Right kidney (tissue), 1 donor: ENCODE measurements at regions not wholly inside any gene's neighbourhood (a gene's known extent, or its start where the extent isn't known, plus 50 kb on each side); places are given as distances from the start of the nearest gene placed in this dataset.
"Not testable (repeated sequence)": the region's sequence is repeated elsewhere in the genome, so short reads cannot be mapped to it uniquely, and the experiment has no call there.

Experiments
- DNase-seq: peaks from one replicate; pipeline ENCODE4 v3.0.0-alpha.2; 2016

DNA sequence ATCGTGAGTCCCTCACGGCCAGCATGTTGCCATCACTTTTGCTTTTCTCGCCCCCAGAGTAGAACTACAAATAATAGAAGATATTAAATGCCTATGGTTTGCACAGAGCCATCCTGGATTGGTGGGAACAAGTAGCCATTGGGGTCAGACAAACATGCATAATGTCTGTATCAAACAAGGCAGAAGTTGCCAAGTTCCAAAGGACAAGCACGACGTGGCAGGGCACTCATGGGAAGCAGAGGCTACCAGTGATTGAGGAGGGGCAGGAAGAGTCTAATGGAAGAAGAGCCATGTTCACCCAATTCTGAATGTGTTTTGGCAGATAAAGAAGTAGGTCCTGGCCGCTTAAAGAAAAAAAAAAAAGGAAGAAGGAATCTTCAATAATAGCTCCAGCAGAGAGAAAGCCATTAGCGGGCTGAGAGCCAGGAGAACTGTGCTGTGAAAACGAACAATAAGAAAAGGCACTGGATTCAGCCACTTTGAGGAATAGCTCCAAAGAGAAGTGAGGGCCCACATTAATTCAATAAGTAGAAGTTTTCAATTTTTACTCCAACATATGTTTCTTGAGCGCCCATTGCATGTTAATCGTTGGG, 153.7 kb upstream of the ADCY2 start:
- DNase-seq, result no peak

DNA sequence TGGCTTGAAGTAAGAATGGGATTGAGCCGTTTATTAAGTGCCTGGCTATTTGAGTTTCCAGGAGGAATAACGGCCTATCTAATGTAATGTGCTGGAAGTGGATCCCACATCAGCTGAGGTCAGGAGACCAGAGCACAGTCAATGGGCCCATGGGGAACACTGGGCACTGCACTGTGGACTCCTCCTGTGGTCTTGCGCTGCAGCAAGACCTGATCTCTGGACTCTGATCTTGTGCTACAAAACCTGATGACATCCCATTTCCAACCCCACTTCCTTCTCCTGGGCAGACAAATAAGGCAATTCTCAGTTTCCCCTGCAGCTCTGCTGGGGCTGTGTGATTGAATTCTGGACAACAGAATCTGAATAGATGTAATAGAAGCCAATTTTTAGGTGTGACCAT, 151.7 kb upstream of the ADCY2 start:
- DNase-seq, result no peak

DNA sequence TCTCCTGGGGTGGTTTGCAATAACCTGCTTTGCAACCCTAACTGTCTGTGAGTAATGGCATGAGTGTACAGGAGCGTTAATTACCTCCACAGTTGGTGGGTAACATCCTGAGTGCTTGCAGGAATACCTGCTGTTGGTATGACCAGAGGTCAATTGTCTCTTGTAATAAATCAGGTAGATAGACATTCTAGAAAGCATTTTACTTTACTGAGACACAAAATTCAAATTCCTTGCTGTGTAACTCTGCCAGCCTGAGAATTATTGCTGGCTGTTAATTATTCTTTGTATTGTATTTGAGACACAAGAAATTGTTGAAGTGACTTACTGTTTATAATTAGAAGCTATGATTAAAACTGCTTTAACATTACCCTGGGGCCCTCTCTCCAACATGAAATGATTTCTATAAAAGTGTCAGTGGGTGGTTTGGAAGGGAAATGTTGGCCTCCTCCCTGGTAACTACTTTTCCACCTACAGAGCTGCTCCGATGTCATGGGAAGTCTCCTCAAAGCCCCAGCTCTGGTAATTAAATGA, 150.8 kb upstream of the ADCY2 start:
- DNase-seq, result peak; percentile 26

DNA sequence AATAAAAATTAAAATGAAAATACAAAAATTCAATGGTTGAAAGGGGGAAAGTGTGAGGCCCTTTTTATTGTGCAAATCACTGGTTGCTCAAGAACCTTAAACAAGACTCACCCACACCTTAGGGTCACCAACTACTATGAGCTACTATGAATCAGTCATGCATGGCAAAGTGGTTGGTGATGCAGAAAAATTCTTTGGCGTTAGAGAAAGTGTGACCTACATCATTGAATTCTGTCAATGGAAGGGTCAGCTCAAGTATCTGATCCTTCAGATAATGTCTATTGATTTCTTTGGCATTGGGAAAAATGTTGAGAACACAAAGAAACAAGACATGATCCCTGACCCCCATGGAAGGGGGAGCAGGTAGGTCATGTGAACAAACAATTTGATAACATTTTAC, 149.7 kb upstream of the ADCY2 start:
- no peak for DNase-seq

DNA sequence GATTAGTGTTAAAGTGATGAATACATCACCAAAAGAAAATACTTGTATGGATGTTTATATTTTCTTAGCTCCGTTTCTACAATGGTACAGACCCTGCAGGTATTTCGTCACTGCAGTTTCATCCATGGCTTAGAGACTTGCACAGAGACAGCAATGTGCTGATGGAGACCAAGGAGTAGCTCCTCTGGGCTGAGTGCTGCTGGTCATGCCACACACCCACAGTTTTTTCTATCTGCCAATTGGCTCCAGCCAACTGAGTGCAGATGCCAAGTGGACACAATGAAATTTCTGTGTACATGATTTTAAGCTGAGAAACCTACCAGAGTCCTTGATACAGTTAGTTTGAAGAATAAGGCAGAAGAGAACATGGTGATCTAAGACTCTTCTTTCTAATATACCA, 145.9 kb upstream of the ADCY2 start:
- DNase-seq, result no peak

DNA sequence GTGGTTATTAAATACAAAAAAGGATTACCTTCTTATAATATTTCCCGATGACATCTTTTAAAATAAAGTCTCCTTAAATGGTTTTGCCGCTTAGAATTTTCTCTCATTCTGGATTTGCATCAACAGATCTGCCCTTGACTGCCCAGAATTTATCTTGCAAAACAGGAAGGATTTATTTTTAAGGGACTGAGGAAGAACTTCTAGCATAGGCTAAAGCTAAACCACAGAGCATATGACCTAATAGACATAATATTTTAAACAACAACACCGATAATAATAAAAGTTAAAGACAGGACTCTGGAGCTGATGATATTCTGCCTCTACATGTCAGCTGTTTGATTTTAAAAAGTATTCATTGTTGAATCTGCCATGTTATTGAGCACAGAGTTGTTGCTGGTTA, 145.3 kb upstream of the ADCY2 start:
- DNase-seq, result no peak

DNA sequence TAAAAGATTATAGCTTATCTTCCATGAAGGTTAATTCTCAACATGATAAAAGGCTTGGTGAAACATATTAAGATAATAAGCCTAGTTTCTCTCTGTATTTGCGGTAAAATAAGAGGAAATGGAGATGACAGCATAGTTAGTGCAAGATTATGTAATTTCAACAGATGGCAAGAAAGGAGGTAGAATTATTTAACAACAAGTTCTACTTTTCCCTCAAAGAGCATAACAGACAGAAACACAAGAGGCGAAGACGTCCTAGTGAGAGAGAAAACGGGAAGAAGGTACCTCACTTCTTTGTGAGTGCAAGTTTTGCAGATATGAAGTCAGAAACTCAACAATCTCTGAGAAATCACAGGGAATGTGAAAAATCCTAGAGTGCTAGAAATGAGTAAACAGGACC, 144.8 kb upstream of the ADCY2 start:
- no peak for DNase-seq

DNA sequence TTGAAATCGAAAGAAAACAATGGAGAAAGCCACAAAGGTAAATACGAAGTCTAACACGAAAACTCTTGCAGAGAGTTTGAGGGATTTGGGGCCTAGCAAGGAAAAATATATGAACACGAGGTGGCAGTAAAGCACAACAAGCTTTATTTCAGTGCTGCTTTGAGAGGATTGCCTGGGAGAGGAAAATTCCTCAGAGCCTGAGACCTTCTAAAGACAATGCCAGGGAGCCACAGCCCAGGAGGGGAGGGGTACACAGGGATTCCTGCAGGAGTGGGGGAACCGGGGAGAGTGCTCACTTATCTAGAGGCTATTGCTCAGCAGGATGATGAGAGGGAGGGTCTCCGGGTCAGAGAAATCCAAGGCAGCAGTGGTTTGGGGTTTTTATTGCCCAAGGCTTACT, 134.9 kb upstream of the ADCY2 start:
- no peak for DNase-seq

DNA sequence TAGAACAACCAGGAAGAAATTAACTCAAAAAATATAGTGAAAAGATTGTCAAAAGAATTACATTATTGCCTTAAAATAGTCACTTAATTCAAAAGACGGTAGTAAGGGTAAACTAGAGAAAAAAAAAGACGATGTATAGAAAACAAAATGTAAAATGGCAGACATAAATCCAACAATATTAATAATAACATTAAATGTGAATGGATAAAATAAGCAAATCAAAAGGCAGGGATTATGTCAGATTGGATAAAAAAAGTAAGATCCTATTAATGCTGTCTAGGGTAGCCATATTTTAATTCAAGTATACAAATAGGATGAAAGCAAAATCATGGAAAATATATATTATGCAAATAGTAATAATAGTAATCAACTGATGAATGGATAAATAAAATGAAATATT, 134.0 kb upstream of the ADCY2 start:
- DNase-seq, result no peak

DNA sequence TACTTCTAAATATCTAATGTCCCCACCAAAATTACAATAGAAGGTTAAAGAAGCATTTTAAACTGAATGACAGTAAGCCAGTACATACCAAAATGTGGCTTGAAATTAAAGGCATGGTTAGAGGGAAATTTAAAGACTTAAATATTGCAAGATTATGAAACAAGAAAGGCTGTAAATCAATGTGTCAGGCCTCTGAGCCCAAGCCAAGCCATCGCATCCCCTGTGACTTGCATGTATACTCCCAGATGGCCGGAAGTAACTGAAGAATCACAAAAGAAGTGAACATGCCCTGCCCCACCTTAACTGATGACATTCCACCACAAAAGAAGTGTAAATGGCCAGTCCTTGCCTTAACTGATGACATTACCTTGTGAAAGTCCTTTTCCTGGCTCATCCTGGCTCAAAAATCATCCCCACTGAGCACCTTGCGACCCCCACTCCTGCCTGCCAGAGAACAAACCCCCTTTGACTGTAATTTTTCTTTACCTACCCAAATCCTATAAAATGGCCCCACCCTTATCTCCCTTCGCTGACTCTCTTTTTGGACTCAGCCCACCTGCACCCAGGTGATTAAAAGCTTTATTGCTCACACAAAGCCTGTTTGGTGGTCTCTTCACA, 132.4 kb upstream of the ADCY2 start:
- DNase-seq, result not testable (repeated sequence)

DNA sequence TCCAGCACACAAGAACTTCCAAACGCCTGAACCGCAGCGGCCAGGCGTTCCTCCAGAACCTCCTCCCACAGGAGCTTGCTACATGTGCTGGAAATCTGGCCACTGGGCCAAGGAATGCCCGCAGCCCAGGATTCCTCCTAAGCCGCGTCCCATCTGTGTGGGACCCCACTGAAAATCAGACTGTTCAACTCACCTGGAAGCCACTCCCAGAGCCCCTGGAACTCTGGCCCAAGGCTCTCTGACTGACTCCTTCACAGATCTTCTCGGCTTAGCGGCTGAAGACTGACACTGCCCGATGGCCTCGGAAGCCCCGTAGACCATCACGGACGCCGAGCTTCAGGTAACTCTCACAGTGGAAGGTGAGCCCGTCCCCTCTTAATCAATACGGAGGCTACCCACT, 130.2 kb upstream of the ADCY2 start:
- not testable (repeated sequence) for DNase-seq

DNA sequence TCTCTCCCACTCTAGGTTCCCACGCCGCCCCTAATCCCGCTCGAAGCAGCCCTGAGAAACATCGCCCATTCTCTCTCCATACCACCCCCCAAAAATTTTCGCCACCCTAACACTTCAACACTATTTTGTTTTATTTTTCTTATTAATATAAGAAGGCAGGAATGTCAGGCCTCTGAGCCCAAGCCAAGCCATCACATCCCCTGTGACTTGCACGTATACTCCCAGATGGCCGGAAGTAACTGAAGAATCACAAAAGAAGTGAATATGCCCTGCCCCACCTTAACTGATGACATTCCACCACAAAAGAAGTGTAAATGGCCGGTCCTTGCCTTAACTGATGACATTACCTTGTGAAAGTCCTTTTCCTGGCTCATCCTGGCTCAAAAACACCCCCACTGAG, 127.2 kb upstream of the ADCY2 start:
- not testable (repeated sequence) for DNase-seq

DNA sequence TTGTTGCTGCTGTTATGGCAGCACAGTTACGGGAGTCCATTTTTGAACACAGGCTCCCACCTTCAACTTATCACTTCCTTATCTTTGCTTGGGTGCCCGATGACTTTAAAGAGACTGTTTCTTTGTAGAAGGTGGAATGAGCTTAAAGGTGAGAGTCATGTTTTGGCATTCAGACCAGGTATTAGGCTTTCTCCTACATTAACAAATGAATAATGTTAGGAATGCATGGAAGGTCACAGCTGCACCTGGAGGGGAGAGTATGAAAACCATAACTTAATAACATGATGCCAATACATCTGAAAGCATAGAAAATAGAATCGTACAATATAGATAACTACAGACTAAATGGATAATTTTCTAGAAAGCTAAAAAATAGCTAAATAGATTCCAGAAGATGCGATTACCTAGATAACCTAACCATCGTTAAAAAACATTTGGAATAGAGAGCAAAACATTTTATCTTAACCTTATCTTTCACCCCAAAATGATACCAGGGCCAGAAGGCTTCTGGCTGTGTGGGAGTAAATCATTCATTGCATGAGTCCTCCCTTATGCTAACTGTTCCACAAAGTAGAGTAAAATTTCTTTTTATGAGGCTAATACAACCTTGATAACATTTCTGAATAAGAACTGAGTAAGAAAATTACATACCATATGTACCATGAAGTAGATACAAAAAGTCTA, 126.2 kb upstream of the ADCY2 start:
- no peak for DNase-seq

DNA sequence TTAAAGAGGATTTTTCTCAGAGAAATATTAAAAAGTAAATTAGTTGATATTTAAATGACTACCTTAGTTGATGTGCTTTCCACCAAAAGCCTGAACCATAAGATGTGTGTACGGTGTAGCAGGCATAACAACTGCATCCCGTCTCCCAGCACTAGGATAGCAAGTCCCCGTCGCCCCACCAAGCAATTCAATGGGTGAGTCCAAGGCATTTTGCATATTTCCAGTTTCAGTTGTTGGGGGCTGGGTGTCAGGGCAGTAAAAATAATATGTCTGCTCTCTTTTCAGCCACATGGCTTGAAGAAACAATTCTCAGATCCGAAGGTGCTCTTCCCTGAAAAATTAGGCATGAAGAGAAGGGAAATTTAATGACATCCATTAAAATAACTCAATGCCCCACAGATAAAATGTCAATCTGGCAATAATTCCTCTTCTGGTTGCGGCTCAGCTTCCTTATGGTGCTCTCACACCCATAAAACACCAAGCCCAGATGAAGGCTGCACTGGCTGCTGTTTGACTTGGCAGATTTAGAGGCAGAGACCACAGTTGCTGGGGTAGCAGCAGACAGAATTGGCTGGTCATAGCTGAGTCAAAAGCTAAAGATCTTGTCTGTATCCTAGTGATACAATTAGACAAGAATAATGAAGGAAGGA, 124.4 kb upstream of the ADCY2 start:
- DNase-seq, result no peak

DNA sequence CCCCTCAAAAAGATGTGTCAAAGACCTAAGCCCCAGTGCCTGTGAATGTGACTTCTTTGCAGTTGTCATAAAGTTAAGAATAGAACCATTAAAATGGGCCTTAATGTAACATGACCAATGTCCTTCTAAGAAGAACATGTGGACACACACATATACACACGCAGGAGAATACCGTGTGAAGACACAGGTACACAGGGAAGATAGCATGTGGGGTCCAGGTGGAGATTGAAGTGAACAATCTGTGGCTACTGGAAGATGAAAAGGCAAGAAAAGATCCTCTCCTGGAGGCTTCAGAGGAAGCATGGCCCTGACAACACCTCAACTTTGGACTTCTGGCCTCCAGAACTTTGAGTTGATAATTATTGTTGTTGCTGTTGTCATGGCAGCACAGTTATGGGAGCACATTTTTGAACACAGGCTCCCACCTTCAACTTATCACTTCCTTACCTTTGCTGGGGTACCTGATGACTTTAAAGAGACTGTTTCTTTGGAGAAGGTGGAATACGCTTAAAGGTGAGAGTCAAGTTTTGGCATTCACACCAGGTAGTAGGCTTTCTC, 123.5 kb upstream of the ADCY2 start:
- DNase-seq, result no peak

DNA sequence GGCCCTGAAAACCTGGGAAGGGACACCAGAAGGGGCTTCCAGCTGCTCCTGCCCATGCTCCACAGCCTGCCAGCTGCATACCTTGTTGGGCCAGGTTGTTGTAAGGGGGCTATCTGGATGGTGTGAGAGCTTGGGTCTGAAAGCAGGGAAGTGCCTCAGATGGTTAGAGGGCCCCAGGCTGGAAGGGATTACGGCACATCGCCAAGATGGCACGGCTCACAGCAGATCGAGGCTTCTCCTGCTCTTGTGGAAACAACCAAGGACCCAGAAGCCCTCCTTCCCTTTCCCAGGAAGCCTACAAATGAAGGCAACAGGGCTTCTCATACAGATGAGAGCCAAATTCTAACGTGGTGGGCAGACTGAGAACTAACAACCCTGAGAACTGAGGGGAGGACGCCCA, 121.7 kb upstream of the ADCY2 start:
- DNase-seq, result no peak

DNA sequence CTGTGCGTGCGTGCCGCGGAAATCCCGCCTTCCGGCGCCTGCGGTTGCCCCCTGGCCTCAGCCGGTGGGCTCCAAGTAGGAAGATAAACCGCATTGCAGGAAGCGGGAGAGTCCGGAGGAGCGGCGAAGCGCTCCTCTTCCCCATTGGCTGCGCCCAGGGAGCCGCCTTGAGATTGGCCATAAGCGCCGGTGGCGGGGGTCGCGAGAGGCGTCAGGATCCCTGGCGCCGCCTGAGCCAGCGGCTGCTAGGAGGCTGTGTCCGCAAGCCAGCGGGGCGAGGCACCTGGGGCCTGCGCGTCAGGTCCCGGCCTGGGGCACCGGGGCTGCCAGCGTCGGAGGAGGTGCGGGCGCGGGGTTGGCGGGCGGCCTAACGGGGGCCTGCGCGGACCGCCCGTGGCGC, 106.3 kb upstream of the ADCY2 start:
- not testable (repeated sequence) for DNase-seq

DNA sequence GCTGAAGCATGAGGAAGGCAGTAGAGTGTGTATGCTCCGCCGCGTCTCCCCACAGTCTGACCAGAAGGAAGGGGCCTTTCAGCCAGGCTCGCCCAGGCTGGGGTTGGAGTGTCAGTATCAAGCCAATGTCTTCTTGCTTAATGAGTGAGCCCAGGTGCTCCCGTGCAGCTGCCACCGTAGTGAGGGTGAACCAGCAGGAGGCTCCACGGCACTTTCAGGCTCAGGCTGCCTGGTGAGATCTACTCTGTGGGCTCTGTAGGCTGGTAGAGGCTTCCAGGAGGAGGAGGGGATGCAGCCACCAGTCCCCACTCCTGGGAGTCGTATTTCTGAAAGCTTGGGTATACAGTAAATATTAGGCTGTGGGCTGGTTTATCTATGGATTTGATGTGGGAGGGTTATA, 98.1 kb upstream of the ADCY2 start:
- DNase-seq, result not testable (repeated sequence)

DNA sequence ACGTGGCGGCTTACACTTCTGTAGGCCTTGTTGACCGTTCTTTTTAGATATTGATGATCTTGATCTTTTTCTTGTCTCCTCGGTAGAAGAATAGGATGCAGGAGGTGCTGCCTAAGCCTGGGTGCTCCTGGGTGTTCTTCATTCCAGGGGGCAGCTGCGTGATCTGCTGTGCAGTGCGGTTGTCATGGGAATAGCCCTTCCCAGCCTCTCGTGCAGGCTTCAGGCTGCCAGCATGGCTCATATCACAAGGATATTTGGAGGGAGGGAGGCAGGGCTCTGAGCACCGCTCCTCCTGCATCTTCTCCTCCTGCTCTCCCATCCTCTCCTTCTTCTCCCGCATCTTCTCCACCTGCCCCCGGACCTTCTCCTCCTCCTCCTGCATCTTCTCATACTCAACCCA, 96.2 kb upstream of the ADCY2 start:
- not testable (repeated sequence) for DNase-seq

DNA sequence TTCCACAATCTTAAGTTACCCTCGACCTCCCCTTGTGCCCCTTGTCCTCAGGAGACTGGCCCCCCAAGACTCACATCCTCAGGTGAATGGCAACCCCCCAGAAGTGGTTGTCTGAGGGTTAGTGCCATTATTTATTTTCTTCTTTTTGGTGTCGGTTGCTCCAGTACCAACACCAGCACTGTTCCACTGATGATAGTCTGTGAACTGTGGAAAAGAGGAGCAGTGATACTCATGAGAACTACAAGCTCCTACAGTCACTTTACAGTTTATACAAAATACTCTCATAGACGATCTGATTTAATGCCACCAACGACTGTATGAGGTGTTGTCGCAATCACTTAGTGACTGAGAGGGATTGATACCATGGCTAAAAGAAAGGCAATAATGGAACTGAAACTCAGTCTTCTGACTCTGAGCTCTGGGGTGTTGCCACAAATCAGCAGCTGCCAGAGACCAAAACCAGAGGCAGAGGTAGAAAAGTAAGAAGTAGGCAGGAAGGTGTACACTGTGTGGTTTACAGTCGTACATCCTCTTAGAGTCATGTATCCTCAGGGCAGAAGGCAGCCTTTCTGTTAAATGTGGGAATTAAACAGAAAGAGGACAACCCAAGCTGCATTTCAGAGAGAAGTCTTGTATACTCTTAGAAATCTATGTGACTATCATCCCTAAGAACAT, 90.8 kb upstream of the ADCY2 start:
- DNase-seq, result not testable (repeated sequence)

DNA sequence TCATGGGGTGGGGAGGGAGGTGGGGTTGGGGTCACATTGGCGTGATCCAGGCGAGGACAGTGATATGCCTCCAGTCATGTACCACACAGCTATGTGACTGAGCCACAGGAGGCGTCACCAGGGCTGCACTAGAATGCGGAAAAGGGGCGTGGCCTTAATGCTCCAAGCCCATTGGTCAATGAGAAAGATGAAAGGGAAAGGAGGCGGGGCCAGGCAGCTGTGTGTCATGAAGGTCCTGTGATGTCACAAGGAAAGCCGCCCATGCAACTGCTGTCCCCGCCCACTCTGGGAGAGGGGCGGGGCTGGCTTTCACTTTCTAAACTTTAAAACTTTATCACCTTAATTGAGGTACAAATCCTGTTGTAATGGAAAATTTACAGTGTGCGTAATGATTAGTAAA, 89.4 kb upstream of the ADCY2 start:
- not testable (repeated sequence) for DNase-seq

DNA sequence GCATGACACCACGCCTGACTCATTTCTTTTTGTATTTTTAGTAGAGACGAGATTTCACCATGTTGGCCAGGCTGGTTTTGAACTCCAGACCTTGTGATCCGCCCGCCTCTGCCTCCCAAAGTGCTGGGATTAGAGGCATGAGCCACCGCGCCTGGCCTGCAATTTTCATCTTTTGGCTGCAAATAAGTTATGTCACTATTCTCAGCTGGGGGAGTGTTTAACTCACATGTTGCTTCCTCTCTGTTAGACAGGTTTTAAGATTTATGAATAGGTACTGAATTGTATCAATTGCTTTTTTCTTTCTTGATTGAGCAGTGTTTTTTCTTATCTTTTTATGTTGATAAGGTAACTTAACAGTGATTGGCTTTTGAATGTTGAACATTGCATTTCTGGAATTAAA, 88.2 kb upstream of the ADCY2 start:
- DNase-seq, result not testable (repeated sequence)
